CD4-positive, alpha-beta T cell treated with Interleukin-4 for 1 hour (primary cell): ENCODE measurements at regions not wholly inside any gene's neighbourhood (a gene's known extent, or its start where the extent isn't known, plus 50 kb on each side); places are given as distances from the start of the nearest gene placed in this dataset.
A peak's percentile ranks its signal among the peaks of the same experiment; 100 is the strongest.
"Not testable (repeated sequence)": the region's sequence is repeated elsewhere in the genome, so short reads cannot be mapped to it uniquely, and the experiment has no call there.

Source experiments
- DNase-seq, 2 donors: peaks; one replicate each; pipeline ENCODE4 v3.0.0-alpha.2; 2020 to 2022

GRCh38 chr15:69602921-69603320 is 150.3 kb downstream of the RPLP1 start:
- DNase-seq = no peak

GRCh38 chr15:69603369-69604071 is 150.9 kb downstream of the RPLP1 start:
- no peak for DNase-seq

GRCh38 chr15:69604072-69604411 is 151.4 kb downstream of the RPLP1 start:
- DNase-seq = no peak

- no peak for DNase-seq
Measured at GRCh38 chr15:69606144-69606543, 153.5 kb downstream of the RPLP1 start.

GRCh38 chr15:69606921-69607500 is 154.4 kb downstream of the RPLP1 start:
- no peak for DNase-seq

GRCh38 chr15:69608661-69609060 is 156.0 kb downstream of the RPLP1 start:
- DNase-seq = no peak

- peak in 1 of 2 donors; percentile 27 for DNase-seq
Measured at GRCh38 chr15:69609176-69609575, 156.6 kb downstream of the RPLP1 start.

- DNase-seq = no peak
Measured at GRCh38 chr15:69609776-69610175, 157.2 kb downstream of the RPLP1 start.

DNA sequence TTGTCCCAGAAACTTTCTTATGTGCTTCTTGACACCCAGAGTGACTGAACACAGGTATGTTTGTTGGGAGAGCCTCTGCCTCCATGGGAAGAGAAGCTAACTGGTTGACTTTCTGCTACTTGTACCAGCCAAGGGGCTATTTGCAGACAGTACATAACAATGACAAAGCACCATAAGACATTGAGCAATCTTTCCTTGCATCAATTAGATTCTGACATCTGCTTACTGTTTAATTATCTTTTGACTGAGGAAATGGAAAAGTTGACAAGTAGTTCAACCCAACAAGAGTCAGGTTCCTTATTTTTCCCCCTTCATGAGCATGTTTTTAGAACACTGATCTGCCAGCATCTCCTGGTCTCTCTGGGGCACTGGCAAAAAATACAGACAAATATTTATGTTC is 157.7 kb downstream of the RPLP1 start:
- no peak for DNase-seq

GRCh38 chr15:69610858-69611257 is 158.2 kb downstream of the RPLP1 start:
- no peak for DNase-seq

- DNase-seq = no peak
Measured at GRCh38 chr15:69612112-69612511, 159.5 kb downstream of the RPLP1 start.

DNA sequence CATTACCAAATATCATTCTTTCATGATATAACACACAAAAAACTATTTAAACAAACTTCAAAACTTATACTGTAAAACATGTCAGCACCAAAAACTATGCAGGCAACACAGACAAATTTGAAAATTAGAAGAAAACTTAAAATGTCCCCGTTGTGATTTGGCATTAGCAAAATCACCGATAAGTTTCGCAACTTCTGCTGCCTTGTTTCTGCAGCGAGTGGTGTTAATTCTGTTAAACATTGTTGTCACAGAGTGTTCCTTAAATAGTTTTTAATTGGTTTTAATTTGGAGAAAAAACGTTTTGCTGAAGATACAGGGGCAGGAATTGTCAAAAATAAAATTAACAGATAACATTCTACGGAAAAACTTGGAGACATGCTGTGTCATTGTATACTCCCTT is 160.6 kb downstream of the RPLP1 start:
- DNase-seq = no peak

DNA sequence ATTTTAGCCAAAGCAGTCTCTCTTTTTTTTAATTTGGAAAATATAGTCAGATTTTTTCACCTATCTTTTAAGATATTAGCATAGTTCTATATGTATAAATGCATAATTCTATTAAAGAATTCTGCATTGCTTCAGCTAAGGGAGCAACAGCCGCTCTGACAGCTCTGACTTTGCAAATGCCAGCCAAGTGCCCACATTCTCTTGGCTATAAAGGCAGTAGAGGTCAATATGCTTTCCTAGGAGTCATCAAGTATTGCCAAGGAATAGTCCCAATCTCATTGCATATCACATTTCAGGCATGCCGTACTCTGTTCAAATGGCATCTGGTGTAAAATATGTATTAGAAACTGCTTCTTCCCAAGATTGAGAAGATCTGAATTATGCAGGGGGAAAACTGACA is 161.4 kb downstream of the RPLP1 start:
- DNase-seq = no peak

- DNase-seq = no peak
Measured at GRCh38 chr15:69615736-69616135, 163.1 kb downstream of the RPLP1 start.

- DNase-seq = no peak
Measured at GRCh38 chr15:69616558-69616957, 163.9 kb downstream of the RPLP1 start.

DNA sequence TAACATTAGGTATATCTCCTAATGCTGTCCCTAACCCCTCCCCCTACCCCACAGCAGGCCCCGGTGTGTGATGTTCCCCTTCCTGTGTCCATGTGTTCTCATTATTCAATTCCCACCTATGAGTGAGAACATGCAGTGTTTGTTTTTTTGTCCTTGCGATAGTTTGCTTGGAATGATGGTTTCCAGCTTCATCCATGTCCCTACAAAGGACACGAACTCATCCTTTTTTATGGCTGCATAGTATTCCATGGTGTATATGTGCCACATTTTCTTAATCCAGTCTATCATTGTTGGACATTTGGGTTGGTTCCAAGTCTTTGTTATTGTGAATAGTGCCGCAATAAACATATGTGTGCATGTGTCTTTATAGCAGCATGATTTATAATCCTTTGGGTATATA is 164.5 kb downstream of the RPLP1 start:
- not testable (repeated sequence) for DNase-seq

GRCh38 chr15:69623392-69624154 is 171.0 kb downstream of the RPLP1 start:
- DNase-seq = no peak

DNA sequence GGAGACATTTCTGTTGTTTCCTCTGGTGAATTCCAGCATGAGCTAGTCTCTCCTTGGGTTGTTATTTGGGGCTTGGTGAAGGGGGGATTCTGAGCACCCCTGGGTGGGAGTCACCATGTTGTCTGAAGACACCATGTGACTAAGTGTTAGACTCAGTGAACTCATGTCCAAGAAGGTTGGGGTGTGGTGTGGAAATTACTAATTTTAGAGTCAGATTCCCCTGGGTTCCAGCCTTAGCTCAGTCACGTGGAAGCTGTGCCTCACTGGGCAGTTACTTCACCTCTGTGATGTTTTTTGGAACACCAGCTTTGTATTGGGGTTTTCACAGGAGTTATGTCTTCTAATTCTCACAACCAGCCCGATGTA is 171.5 kb downstream of the RPLP1 start:
- DNase-seq = no peak

DNA sequence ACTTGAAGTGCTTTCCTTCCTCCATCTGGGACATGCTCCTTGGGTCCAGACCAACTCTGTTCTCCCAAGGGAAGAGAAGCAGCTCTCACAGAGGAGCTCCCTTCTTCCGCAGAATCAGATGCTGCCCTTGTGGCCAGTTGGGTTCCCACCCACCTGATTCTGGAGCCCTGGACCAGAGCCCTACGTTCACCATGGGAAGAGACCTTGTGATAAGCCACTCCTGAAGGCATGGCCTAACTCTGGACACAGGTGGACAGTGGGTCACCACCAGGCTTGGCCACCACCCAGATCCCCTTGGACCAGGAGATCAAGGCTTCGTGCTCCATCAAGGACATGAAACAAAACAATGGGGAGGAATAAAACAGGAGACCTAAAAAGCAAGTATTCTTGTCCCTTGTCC is 172.2 kb downstream of the RPLP1 start:
- no peak for DNase-seq

DNA sequence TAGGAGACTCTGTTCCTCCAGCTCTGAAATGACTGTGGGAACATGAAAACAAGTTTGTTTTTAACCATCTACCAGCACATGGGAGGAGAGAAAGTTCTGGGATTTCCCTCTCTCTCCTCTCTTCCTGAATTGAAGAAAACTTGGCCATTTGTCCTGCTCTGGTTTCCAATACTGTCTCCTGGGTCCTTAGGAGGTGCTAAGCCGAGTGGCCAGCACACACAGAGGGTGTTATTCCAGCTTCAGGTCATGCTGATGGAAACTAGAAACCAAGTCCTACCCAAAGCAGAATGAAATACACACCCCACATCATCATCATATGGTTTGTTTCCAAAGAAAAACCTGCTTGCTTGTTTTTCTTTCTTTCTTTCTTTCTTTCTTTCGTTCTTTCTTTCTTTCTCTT is 172.7 kb downstream of the RPLP1 start:
- DNase-seq = no peak

- no peak for DNase-seq
Measured at GRCh38 chr15:69626095-69627066, 173.8 kb downstream of the RPLP1 start.

DNA sequence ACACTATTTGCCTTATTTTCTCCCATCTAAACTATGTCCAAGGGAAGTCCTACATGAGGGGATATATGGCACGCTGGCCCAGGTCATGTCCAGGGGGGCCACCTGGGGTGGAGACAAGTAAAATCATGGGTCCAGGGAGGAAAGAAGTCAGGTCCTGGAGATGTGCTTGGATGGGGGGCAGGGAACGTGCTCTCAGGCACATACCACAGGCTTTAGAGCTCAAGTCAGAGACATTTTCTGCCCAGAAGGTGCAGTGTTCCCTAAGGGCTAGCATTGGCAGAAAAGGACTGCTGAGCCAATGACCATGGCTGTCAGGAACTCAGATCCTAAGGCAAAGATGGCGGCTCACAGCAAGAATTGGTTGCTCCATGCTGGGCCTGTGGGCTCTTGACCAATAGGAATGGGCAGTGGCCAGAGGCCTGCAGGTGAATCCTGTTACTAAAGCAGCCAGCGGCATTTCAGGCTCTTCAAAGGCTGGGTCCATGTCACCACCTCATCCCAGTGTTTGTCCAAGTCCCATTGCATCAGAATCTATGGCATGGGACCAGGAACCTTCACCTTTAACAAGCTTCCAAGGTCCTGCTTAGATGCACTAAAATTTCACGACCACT is 175.0 kb downstream of the RPLP1 start:
- DNase-seq = no peak
